HFFc6 (cell line): ENCODE measurements at regions not wholly inside any gene's neighbourhood (a gene's known extent, or its start where the extent isn't known, plus 50 kb on each side); places are given as distances from the start of the nearest gene placed in this dataset.

Source experiments
- DNase-seq: peaks from one replicate; pipeline ENCODE4 v3.0.0-alpha.2; 2018
- H3K27ac Mint-ChIP-seq: 2 replicates; pipeline ENCODE4 v1.8.0; 2020; ENCODE audit warnings: mild to moderate bottlenecking, mixed read lengths
- H3K27me3 Mint-ChIP-seq: 2 replicates; pipeline ENCODE4 v1.8.0; 2021; ENCODE audit warnings: mild to moderate bottlenecking, moderate library complexity, mixed read lengths; ENCODE audit not compliant: insufficient read depth
- H3K36me3 Mint-ChIP-seq: 2 replicates; pipeline ENCODE4 v1.8.0; 2021; ENCODE audit warnings: low read depth, mixed read lengths
- H3K4me1 Mint-ChIP-seq: 2 replicates; pipeline ENCODE4 v1.8.0; 2020; ENCODE audit warnings: low read depth, mixed read lengths
- H3K4me3 Mint-ChIP-seq: 2 replicates; pipeline ENCODE4 v1.8.0; 2020; ENCODE audit warnings: mild to moderate bottlenecking, moderate library complexity, mixed read lengths
- H3K9me3 Mint-ChIP-seq: 2 replicates; pipeline ENCODE4 v1.8.0; 2020; ENCODE audit warnings: mild to moderate bottlenecking, mixed read lengths
- TF ChIP-seq, protein P1 (sequence below): fragments of 200-600 bp; sonication (generic); IDR thresholded peaks from 2 replicates; pipeline ENCODE4 v1.5.0; 2021; ENCODE audit warnings: antibody characterized with exemption, mild to moderate bottlenecking

- TF ChIP-seq, protein P1, sequence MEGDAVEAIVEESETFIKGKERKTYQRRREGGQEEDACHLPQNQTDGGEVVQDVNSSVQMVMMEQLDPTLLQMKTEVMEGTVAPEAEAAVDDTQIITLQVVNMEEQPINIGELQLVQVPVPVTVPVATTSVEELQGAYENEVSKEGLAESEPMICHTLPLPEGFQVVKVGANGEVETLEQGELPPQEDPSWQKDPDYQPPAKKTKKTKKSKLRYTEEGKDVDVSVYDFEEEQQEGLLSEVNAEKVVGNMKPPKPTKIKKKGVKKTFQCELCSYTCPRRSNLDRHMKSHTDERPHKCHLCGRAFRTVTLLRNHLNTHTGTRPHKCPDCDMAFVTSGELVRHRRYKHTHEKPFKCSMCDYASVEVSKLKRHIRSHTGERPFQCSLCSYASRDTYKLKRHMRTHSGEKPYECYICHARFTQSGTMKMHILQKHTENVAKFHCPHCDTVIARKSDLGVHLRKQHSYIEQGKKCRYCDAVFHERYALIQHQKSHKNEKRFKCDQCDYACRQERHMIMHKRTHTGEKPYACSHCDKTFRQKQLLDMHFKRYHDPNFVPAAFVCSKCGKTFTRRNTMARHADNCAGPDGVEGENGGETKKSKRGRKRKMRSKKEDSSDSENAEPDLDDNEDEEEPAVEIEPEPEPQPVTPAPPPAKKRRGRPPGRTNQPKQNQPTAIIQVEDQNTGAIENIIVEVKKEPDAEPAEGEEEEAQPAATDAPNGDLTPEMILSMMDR, result no peak
- H3K27me3 Mint-ChIP-seq, result peaks cover 2% of the 10 kb centered on the region
- H3K27ac Mint-ChIP-seq, result no peak overlapping the region
- DNase-seq, result no peak
- peaks cover 10% of the 10 kb centered on the region for H3K9me3 Mint-ChIP-seq
- no peaks in the 10 kb centered on the region for H3K36me3 Mint-ChIP-seq
- H3K4me1 Mint-ChIP-seq, result no peaks in the 10 kb centered on the region
- H3K4me3 Mint-ChIP-seq, result no peak overlapping the region
These were observed 115.8 kb upstream of the TNFSF11 start for GRCh38 chr13:42458193-42458592.

DNA sequence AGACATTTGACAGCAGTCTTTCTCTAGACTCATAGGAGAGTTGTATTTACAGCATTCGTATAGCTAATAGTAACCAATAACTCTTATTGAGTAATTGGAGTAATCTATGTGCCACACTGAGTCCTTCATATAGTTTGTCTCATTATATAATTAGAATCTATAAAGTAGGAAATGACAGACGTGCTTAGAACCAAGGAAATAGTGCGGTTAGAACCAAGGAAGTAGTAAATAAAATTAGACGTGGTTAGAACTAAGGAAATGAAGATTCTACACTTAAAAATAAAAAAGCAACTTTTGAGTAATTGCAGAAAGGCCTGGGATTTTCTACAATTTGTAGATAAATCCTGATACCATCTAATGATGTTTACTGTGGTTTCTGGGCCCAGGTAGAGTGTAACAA, 107.8 kb upstream of the TNFSF11 start:
- Mint-ChIP-seq H3K4me1 (no peaks in the 10 kb centered on the region), H3K36me3 (peaks cover 3% of the 10 kb centered on the region; the same call in 1 of the 2 replicates), H3K9me3 (peaks cover 22% of the 10 kb centered on the region), H3K27me3 (no peaks in the 10 kb centered on the region; the same call in 1 of the 2 replicates), H3K27ac (no peak overlapping the region), H3K4me3 (no peak overlapping the region)
- no peak for DNase-seq
- TF ChIP-seq, protein P1, result no peak

- Mint-ChIP-seq H3K27ac (no peak overlapping the region), H3K36me3 (peaks cover 3% of the 10 kb centered on the region; the same call in 1 of the 2 replicates), H3K27me3 (no peaks in the 10 kb centered on the region; the same call in 1 of the 2 replicates), H3K9me3 (peaks cover 22% of the 10 kb centered on the region), H3K4me3 (no peak overlapping the region), H3K4me1 (no peaks in the 10 kb centered on the region)
- TF ChIP-seq, protein P1, result no peak
- no peak for DNase-seq
These were observed 107.3 kb upstream of the TNFSF11 start for GRCh38 chr13:42466609-42467008.

DNA sequence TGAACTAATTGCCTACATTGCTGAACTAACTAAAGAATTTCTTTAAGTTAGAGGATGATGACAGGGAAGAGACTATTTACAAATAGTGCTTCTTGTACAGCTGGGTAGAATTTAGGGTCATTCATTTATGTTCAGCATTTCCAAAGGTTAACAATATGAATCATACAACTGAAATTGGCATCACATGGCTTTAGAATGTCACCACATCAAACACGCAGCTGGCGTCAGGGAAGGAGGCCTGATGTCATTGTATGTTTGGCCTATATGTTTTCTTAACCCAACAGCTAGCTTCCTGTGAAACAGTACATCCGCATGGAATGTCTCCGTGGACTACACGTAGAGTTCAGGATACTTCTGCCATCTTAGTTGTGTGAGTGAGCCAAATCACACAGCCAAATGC, 99.0 kb upstream of the TNFSF11 start:
- no peak for DNase-seq
- Mint-ChIP-seq H3K9me3 (no peaks in the 10 kb centered on the region), H3K27ac (no peak overlapping the region), H3K4me3 (no peak overlapping the region), H3K36me3 (no peaks in the 10 kb centered on the region), H3K27me3 (peaks cover 6% of the 10 kb centered on the region), H3K4me1 (no peaks in the 10 kb centered on the region)
- TF ChIP-seq, protein P1, result no peak

GRCh38 chr13:42477596-42478190, 96.3 kb upstream of the TNFSF11 start:
- peaks cover 10% of the 10 kb centered on the region for H3K27me3 Mint-ChIP-seq
- no peaks in the 10 kb centered on the region for H3K9me3 Mint-ChIP-seq
- no peak overlapping the region for H3K27ac Mint-ChIP-seq
- H3K4me3 Mint-ChIP-seq, result no peak overlapping the region
- DNase-seq, result no peak
- no peaks in the 10 kb centered on the region for H3K36me3 Mint-ChIP-seq
- TF ChIP-seq, protein P1, result no peak
- H3K4me1 Mint-ChIP-seq, result no peaks in the 10 kb centered on the region
